ENCODE measurements at regions not wholly inside any gene's neighbourhood (a gene's known extent, or its start where the extent isn't known, plus 50 kb on each side); places are given as distances from the start of the nearest gene placed in this dataset.

GRCh38 chr1:118785246-118785645 lies 202.9 kb downstream of the TBX15 start:
- no peak for DNase-seq
- no peak overlapping the region for H3K4me3 Mint-ChIP-seq

GRCh38 chr1:118783095-118783758 lies 204.9 kb downstream of the TBX15 start:
- Mint-ChIP-seq H3K9me3 (peaks cover 6% of the 10 kb centered on the region), H3K36me3 (ENCODE audit: low read depth) (no peaks in the 10 kb centered on the region), H3K27me3 (no peaks in the 10 kb centered on the region), H3K4me3 (no peak overlapping the region), H3K4me1 (no peaks in the 10 kb centered on the region), H3K27ac (no peak overlapping the region)
- no peak for DNase-seq
- ATAC-seq, result no peak

More at GRCh38 chr1:118785246-118785645, 202.9 kb downstream of the TBX15 start:
- ATAC-seq, result no peak
- Mint-ChIP-seq H3K9me3 (peaks cover 6% of the 10 kb centered on the region), H3K36me3 (ENCODE audit: low read depth) (no peaks in the 10 kb centered on the region), H3K4me1 (no peaks in the 10 kb centered on the region), H3K27me3 (no peaks in the 10 kb centered on the region), H3K27ac (no peak overlapping the region)

GRCh38 chr1:118773656-118774055 lies 214.5 kb downstream of the TBX15 start:
- H3K36me3 Mint-ChIP-seq (ENCODE audit: low read depth), result no peaks in the 10 kb centered on the region
- DNase-seq (no peak), ATAC-seq (no peak)
- H3K27ac Mint-ChIP-seq, result no peak overlapping the region
- H3K27me3 Mint-ChIP-seq, result no peaks in the 10 kb centered on the region
- H3K9me3 Mint-ChIP-seq, result peaks cover 37% of the 10 kb centered on the region
- no peaks in the 10 kb centered on the region for H3K4me1 Mint-ChIP-seq
- H3K4me3 Mint-ChIP-seq, result no peak overlapping the region

GRCh38 chr1:118767971-118768370 lies 220.2 kb downstream of the TBX15 start:
- ATAC-seq, result no peak
- Mint-ChIP-seq H3K36me3 (ENCODE audit: low read depth) (no peaks in the 10 kb centered on the region), H3K27ac (no peak overlapping the region), H3K9me3 (peaks cover 30% of the 10 kb centered on the region), H3K27me3 (no peaks in the 10 kb centered on the region), H3K4me1 (no peaks in the 10 kb centered on the region), H3K4me3 (no peak overlapping the region)
- no peak for DNase-seq

- H3K36me3 Mint-ChIP-seq (ENCODE audit: low read depth), result no peaks in the 10 kb centered on the region
- no peak for ATAC-seq
- no peak for DNase-seq
- no peak overlapping the region for H3K4me3 Mint-ChIP-seq
- H3K4me1 Mint-ChIP-seq, result no peaks in the 10 kb centered on the region
- H3K27me3 Mint-ChIP-seq, result no peaks in the 10 kb centered on the region
- H3K9me3 Mint-ChIP-seq, result peaks cover 14% of the 10 kb centered on the region
- H3K27ac Mint-ChIP-seq, result no peak overlapping the region
Measured at GRCh38 chr1:118753976-118754375, 234.2 kb downstream of the TBX15 start.

- H3K27me3 Mint-ChIP-seq, result no peaks in the 10 kb centered on the region
- H3K36me3 Mint-ChIP-seq (ENCODE audit: low read depth), result no peaks in the 10 kb centered on the region
- DNase-seq, result no peak
- no peak overlapping the region for H3K4me3 Mint-ChIP-seq
- H3K9me3 Mint-ChIP-seq, result peaks cover 14% of the 10 kb centered on the region
- no peaks in the 10 kb centered on the region for H3K4me1 Mint-ChIP-seq
- H3K27ac Mint-ChIP-seq, result no peak overlapping the region
- ATAC-seq, result no peak
Measured at GRCh38 chr1:118751166-118751565, 237.0 kb downstream of the TBX15 start.

GRCh38 chr1:118744420-118744819 lies 243.7 kb downstream of the TBX15 start:
- peaks cover 7% of the 10 kb centered on the region for H3K9me3 Mint-ChIP-seq
- DNase-seq, result no peak
- ATAC-seq, result no peak
- H3K27ac Mint-ChIP-seq, result no peak overlapping the region
- H3K27me3 Mint-ChIP-seq, result no peaks in the 10 kb centered on the region
- no peak overlapping the region for H3K4me3 Mint-ChIP-seq
- no peaks in the 10 kb centered on the region for H3K36me3 Mint-ChIP-seq (ENCODE audit: low read depth)
- H3K4me1 Mint-ChIP-seq, result no peaks in the 10 kb centered on the region

- no peaks in the 10 kb centered on the region for H3K27me3 Mint-ChIP-seq
- no peak overlapping the region for H3K27ac Mint-ChIP-seq
- no peak for ATAC-seq
- H3K4me3 Mint-ChIP-seq, result no peak overlapping the region
- H3K9me3 Mint-ChIP-seq, result peaks cover 20% of the 10 kb centered on the region
- DNase-seq, result no peak
- H3K36me3 Mint-ChIP-seq (ENCODE audit: low read depth), result no peaks in the 10 kb centered on the region
- no peaks in the 10 kb centered on the region for H3K4me1 Mint-ChIP-seq
Measured at GRCh38 chr1:118739501-118739900, 248.6 kb downstream of the TBX15 start.

- no peak overlapping the region for H3K27ac Mint-ChIP-seq
- no peaks in the 10 kb centered on the region for H3K27me3 Mint-ChIP-seq
- H3K4me1 Mint-ChIP-seq, result no peaks in the 10 kb centered on the region
- ATAC-seq (no peak), DNase-seq (no peak)
- H3K36me3 Mint-ChIP-seq (ENCODE audit: low read depth), result no peaks in the 10 kb centered on the region
- H3K4me3 Mint-ChIP-seq, result no peak overlapping the region
- peaks cover 20% of the 10 kb centered on the region for H3K9me3 Mint-ChIP-seq
Measured at GRCh38 chr1:118736322-118736721, 251.8 kb downstream of the TBX15 start.

- Mint-ChIP-seq H3K27ac (no peak overlapping the region), H3K9me3 (peaks cover 8% of the 10 kb centered on the region), H3K4me3 (no peak overlapping the region), H3K27me3 (no peaks in the 10 kb centered on the region), H3K36me3 (ENCODE audit: low read depth) (no peaks in the 10 kb centered on the region), H3K4me1 (no peaks in the 10 kb centered on the region)
- DNase-seq (no peak), ATAC-seq (no peak)
Measured at GRCh38 chr1:118717893-118718292, 270.2 kb downstream of the TBX15 start.

- DNase-seq (no peak), ATAC-seq (no peak)
- H3K27me3 Mint-ChIP-seq, result no peaks in the 10 kb centered on the region
- H3K9me3 Mint-ChIP-seq, result peaks cover 14% of the 10 kb centered on the region
- H3K27ac Mint-ChIP-seq, result no peak overlapping the region
- no peak overlapping the region for H3K4me3 Mint-ChIP-seq
- no peaks in the 10 kb centered on the region for H3K36me3 Mint-ChIP-seq (ENCODE audit: low read depth)
- no peaks in the 10 kb centered on the region for H3K4me1 Mint-ChIP-seq
Measured at GRCh38 chr1:118716775-118717174, 271.4 kb downstream of the TBX15 start.

- Mint-ChIP-seq H3K36me3 (ENCODE audit: low read depth) (no peaks in the 10 kb centered on the region), H3K9me3 (peaks cover 16% of the 10 kb centered on the region), H3K4me3 (no peak overlapping the region), H3K27me3 (no peaks in the 10 kb centered on the region), H3K4me1 (no peaks in the 10 kb centered on the region), H3K27ac (no peak overlapping the region)
- no peak for ATAC-seq
- no peak for DNase-seq
Measured at GRCh38 chr1:118711356-118711755, 276.8 kb downstream of the TBX15 start.

GRCh38 chr1:118698911-118699310 lies 289.2 kb downstream of the TBX15 start:
- Mint-ChIP-seq H3K27ac (no peak overlapping the region), H3K4me1 (no peaks in the 10 kb centered on the region), H3K4me3 (no peak overlapping the region), H3K27me3 (no peaks in the 10 kb centered on the region), H3K9me3 (peaks cover 8% of the 10 kb centered on the region), H3K36me3 (ENCODE audit: low read depth) (no peaks in the 10 kb centered on the region)
- DNase-seq, result no peak
- no peak for ATAC-seq

GRCh38 chr1:118692143-118692542 lies 296.0 kb downstream of the TBX15 start:
- Mint-ChIP-seq H3K27me3 (no peaks in the 10 kb centered on the region), H3K36me3 (ENCODE audit: low read depth) (no peaks in the 10 kb centered on the region), H3K9me3 (peaks cover 13% of the 10 kb centered on the region), H3K4me1 (no peaks in the 10 kb centered on the region), H3K27ac (no peak overlapping the region), H3K4me3 (no peak overlapping the region)
- no peak for ATAC-seq
- DNase-seq, result no peak

- ATAC-seq (no peak), DNase-seq (no peak)
- H3K36me3 Mint-ChIP-seq (ENCODE audit: low read depth), result no peaks in the 10 kb centered on the region
- H3K27me3 Mint-ChIP-seq, result no peaks in the 10 kb centered on the region
- no peak overlapping the region for H3K27ac Mint-ChIP-seq
- H3K4me1 Mint-ChIP-seq, result no peaks in the 10 kb centered on the region
- peaks cover 8% of the 10 kb centered on the region for H3K9me3 Mint-ChIP-seq
- H3K4me3 Mint-ChIP-seq, result no peak overlapping the region
Measured at GRCh38 chr1:118688891-118689290, 299.3 kb downstream of the TBX15 start.

- DNase-seq, result no peak
- no peaks in the 10 kb centered on the region for H3K27me3 Mint-ChIP-seq
- no peaks in the 10 kb centered on the region for H3K36me3 Mint-ChIP-seq (ENCODE audit: low read depth)
- H3K9me3 Mint-ChIP-seq, result peaks cover 11% of the 10 kb centered on the region
- no peak overlapping the region for H3K4me3 Mint-ChIP-seq
- ATAC-seq, result no peak
- H3K4me1 Mint-ChIP-seq, result no peaks in the 10 kb centered on the region
- no peak overlapping the region for H3K27ac Mint-ChIP-seq
Measured at GRCh38 chr1:118661769-118662320, 326.3 kb downstream of the TBX15 start.

Measured in activated naive CD8-positive, alpha-beta T cell treated with anti-CD3 and anti-CD28 coated beads, Interleukin-2, amount 50 U/mL, for 24 hours (primary cell).